ENCODE measurements at regions not wholly inside any gene's neighbourhood (a gene's known extent, or its start where the extent isn't known, plus 50 kb on each side); places are given as distances from the start of the nearest gene placed in this dataset.

DNA sequence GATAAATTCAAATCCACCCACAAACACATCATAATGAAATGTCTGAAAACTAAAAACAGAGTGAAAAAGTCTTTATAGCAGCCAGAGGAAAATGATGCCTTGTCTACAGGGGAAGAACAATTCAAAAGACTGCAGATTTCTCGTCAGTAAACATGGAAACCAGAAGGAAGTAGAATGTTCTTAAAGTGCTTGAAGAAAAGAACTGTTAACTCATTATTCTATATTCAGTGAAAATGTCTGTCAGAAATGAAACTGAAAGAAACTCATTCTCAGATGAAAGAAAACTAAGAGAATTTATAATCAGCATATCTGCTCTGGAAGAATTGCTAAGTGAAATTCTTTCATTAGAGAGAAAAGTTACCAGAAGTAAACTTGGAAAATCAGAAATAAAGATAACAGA, 416.1 kb downstream of the TBC1D32 start:
- no peak for DNase-seq

DNA sequence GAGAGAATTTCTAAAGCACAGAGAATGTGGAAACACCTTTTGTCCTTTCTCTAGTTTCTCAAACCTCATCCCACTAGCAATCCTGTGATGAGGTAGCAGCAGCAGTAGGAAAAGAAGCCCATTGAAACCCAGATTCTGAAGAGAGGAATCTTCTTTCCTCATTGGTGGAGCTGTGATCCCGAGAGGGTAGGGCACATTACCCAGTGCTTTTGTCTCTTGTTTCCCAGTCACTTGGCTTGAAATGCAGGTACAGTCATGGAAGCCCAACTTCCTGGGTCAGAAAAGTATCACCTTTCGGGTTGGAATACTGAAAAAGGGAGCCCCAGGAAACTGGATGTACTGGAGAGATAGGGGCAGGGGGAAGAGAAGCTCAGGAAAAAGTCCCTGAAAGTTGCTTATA, 417.4 kb downstream of the TBC1D32 start:
- no peak for DNase-seq

DNA sequence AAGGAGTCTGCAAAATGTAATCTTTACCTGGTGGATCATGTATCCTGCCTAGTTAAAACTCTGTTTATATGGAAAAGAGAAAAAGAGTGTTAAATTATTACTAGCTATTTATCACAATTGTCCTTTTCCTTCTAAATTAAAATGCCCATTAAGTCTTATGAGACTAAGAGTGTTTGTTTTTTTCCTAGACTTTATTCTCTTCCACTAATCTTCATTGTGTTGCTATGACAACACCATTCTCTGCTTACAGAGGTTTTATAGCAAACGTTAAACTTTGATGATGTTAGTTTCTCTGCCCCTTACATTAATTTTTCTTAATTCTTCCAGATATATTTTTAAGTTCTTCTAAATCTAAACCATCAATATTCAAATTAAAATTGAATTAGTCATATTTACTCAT, 420.8 kb downstream of the TBC1D32 start:
- DNase-seq: no peak

- no peak for DNase-seq
Measured at GRCh38 chr6:120908767-120909166, 425.5 kb downstream of the TBC1D32 start.

GRCh38 chr6:120903836-120904235, 430.4 kb downstream of the TBC1D32 start:
- DNase-seq: no peak

GRCh38 chr6:120899932-120900331, 434.3 kb downstream of the TBC1D32 start:
- no peak for DNase-seq

- no peak for DNase-seq
Measured at GRCh38 chr6:120894077-120894476, 440.2 kb downstream of the TBC1D32 start.

DNA sequence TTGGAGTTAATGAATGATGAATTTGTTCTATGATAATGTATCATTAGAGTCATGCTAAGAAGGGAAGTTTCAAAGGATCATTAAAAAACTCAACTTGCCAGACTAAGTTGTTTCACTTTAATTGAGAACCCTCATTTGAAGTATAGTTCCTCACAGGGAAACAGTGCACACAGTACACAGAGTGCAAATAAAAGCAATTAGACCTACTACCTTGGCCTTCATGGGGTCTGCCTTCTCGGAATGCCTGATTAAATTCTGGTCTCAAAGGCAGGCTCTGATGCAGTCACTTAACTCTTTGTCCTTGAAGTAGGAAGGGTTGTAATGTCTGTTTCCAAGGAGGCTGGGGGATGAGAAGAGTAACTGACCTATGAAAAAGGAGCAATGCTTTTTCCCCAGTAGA, 457.3 kb downstream of the TBC1D32 start:
- DNase-seq: no peak

GRCh38 chr6:120876424-120876823, 457.9 kb downstream of the TBC1D32 start:
- no peak for DNase-seq

GRCh38 chr6:120875900-120876299, 458.4 kb downstream of the TBC1D32 start:
- DNase-seq: no peak

- no peak for DNase-seq
Measured at GRCh38 chr6:120874422-120874821, 459.9 kb downstream of the TBC1D32 start.

DNA sequence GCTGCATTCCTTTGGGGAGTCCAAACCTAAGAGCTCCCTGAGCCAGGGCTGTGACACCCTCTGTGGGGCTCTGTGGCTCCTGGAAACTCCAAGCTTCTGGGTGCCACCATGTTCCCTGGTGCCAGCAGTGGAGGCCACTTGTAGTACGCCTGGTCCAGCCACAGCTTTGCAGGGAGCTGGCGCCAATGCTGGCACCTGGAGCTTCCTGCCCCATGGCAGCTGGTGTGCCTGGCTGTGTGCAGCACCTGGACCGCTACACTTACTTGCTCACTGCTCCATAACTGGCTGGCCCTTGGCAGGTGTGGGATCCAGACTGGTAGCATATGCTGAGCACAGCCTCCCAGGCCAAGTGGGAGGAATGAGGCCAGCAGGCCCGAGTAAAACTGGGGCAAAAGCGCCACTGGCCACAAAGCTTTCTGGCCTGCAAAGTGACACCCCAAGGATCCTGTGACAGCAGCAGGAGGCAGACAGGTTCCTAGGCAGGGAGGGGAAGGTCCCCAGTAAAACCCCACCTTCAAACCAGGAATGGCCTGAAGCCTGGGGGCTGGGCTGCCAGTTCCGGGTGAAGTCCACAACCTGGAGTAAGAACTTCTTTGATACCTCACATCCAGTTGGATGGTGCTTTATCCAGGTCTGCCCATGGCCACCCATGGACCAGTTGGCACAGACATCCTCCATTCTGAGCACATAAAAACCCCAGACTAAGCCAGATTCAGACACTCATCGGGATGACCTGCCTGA, 461.0 kb downstream of the TBC1D32 start:
- DNase-seq: no peak

DNA sequence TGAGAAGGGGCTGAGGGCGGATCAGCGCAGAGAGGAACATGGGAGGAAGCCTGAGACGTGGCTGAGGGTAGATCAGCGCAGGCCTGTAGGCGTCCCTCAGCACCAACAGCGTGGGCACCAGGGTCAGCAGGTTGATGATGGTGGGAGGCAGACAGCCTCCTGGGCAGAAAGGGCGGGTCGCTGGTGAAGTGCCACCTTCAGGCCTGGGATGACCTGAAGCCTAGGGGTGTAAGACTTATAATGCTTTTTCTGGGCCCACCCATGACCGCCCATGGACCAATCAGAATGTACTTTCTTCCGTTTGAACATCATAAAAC, 462.1 kb downstream of the TBC1D32 start:
- no peak for DNase-seq

GRCh38 chr6:120871416-120872261, 462.6 kb downstream of the TBC1D32 start:
- DNase-seq: peak; percentile 11

GRCh38 chr6:120869397-120869796, 464.9 kb downstream of the TBC1D32 start:
- DNase-seq: no peak

DNA sequence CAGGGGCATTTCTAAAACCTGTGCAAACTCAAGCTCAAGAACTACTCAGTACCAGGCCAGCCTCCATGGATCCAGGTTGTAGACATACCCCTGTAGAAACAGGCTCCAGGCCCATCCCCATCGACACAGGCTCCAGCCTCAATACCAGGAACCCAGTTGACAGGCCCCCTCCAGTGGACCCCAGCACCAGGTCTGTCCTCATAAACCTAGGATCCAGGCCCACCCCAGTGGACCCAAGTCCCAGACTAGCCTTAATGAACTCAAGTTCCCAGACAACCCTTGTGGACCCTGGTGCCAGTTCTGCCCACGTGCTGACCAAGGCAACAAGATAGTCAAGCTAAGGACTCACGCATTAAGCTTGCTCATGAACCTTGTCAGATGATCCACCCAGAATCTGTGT, 476.9 kb downstream of the TBC1D32 start:
- DNase-seq: no peak

DNA sequence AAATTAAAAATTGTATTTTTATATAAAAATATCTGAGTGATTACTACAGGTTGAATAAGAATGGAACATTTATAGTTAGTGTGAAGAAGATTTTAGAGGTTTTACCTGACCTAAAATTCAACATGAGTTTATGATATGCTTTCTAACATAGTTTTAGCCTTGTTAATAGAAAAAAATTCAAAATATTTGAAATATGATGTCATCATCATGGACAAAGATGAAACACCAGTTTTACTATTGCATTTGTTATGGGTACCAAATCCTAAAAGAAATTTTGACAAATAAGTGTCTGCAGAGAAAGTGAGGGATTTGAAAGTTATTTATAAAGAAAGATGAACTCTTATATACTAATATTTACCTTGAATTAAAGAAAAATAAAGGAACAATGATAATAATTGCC, 479.7 kb downstream of the TBC1D32 start:
- DNase-seq: no peak

- DNase-seq: no peak
Measured at GRCh38 chr6:120853489-120853888, 480.8 kb downstream of the TBC1D32 start.

DNA sequence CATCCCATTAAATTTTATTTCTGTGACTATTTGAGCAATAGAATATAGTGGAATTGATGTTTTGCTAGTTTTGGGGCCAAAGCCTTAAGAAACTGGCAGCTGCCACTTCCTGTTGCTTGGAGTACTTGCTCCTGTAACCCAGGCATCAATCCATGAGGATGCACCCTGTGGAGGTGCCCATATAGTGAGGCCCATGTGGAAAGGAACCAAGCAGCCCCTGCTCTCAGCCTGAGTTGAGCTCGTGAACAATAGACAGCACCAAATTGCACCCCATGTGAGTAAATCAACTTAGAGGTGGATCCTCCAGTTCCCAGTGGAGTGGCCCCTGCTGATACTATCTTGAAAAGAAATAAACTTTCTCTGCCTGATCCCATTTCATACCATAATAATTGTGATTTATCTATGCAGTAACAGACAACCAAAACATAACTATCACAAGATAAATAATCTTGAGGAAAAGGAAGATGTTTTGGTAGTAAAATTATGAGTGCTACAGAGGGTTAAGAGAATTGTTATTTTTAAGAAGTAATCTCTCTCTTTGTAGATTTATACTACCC, 481.9 kb downstream of the TBC1D32 start:
- no peak for DNase-seq

DNA sequence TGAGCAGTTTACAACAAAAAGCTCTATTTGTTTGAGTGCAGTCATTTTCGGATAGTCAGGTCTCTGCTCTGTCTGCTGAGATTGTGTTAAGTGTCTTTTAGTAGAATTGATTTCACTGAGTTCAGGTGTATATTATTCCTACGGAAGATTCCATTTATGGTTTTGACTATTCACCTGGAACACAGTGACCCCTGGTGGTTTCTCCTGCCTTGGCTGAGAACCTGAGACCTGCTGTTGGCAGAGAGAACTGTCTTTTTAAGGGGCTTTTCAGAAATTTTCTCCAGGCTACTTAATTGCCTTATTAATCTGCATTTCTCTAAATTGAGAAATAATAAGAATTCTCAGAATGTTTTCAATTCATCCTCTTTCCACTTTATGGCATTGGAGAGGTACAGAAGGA, 508.0 kb downstream of the TBC1D32 start:
- DNase-seq: peak; percentile 29

DNA sequence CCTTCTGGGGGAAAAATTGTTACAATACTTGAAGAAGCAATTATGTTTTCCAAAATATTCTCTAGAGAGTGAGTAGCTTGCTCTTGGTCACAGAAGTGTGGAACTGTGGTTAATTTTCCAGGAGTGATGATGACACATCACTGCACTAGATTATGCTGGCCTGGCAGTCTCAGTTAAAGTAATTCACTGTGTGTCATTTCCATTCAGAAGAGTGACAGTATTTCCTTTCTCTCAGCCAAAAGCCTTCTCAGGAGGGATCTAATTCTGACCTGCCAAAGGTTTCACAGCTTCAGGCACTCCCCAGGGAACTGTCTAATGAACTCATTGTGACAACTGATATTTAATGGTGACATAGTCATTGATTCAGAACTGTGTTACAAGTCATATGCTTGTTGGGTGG, 517.5 kb downstream of the TBC1D32 start:
- no peak for DNase-seq

DNA sequence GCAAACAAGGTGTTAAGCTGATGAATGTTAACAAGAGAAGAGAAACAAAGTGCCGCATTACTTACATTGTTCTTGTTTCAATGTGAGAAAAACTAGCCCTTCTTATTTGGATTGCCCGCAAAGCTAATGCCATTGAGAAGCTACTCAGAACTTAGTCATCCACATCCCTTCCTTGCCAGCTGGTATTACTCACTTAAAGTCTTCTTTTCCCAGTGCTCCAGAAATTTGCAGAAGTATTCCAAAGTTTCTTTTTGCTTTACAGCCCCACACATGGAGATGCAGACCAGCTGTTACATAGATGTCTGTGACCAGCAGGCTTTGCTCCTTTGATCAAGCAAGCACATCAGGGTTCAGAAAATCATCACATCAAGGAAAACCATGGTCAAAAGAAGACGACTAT, 529.0 kb downstream of the TBC1D32 start:
- DNase-seq: no peak

DNA sequence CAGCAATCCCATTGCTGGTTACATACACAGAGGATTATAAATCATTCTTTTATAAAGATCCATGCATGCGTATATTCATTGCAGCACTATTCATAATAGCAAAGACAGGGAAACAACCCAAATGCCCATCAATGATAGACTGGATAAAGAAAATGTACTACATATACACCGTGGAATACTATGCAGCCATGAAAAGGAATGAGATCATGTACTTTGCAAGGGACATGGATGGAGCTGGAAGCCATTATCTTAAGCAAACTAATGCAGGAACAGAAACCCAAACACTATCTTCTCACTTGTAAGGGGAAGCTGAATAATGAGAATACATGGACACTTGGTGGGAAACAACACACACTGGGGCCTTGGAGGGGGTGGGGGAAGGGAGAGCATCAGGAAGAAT, 529.7 kb downstream of the TBC1D32 start:
- DNase-seq: no peak

- DNase-seq: no peak
Measured at GRCh38 chr6:120786682-120787081, 547.6 kb downstream of the TBC1D32 start.

Data from NCI-H146 (cell line).